ENCODE measurements at regions not wholly inside any gene's neighbourhood (a gene's known extent, or its start where the extent isn't known, plus 50 kb on each side); places are given as distances from the start of the nearest gene placed in this dataset.

DNA sequence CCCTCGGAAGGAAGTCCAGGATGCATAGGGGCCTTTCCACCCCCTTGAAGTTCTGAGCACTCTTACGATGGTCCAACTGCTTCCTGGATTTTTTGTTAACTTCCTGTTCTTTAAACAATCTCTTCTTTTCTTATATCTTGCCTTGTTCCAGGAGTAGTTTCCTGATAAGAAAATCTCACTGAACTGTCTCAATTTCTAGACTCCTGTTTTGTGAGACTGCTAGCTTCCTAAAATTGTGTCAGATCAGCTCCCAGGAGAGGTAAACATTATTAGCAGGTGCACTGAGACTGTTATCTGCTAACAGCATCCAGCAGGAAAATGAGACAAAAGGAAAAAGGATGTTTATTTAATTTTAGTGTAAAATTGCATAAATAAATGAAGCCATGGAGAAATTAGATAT lies 106.2 kb upstream of the PITRM1 start:
- TF ChIP-seq JUN (IDR thresholded peaks at IDR 0.05; ENCODE audit: borderline replicate concordance, insufficient read depth, insufficient read length, low read depth) (no peak), MYC (IDR thresholded peaks at IDR 0.05; ENCODE audit: low read depth, low read length) (no peak), POLR2AphosphoS5 (IDR thresholded peaks at IDR 0.05; ENCODE audit: insufficient read depth, low read depth, low read length) (no peak), FOS (IDR thresholded peaks at IDR 0.05; ENCODE audit: borderline replicate concordance, insufficient read depth, low read length) (no peak), POLR2A (IDR thresholded peaks at IDR 0.05; ENCODE audit: low read depth, low read length) (no peak), GATA2 (IDR thresholded peaks at IDR 0.05; ENCODE audit: insufficient read depth, insufficient read length, low read depth, low read length) (no peak), EZH2 (IDR thresholded peaks at IDR 0.05; ENCODE audit: borderline replicate concordance, low read depth, low read length, severe bottlenecking) (no peak)
- TF ChIP-seq, protein P1, sequence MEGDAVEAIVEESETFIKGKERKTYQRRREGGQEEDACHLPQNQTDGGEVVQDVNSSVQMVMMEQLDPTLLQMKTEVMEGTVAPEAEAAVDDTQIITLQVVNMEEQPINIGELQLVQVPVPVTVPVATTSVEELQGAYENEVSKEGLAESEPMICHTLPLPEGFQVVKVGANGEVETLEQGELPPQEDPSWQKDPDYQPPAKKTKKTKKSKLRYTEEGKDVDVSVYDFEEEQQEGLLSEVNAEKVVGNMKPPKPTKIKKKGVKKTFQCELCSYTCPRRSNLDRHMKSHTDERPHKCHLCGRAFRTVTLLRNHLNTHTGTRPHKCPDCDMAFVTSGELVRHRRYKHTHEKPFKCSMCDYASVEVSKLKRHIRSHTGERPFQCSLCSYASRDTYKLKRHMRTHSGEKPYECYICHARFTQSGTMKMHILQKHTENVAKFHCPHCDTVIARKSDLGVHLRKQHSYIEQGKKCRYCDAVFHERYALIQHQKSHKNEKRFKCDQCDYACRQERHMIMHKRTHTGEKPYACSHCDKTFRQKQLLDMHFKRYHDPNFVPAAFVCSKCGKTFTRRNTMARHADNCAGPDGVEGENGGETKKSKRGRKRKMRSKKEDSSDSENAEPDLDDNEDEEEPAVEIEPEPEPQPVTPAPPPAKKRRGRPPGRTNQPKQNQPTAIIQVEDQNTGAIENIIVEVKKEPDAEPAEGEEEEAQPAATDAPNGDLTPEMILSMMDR (IDR thresholded peaks at IDR 0.05; ENCODE audit: extremely low read depth in 1 of 2, insufficient read depth in 1 of 2, low read depth in 1 of 2, low read length in 2 of 2): no peak
- TF ChIP-seq, protein P2, sequence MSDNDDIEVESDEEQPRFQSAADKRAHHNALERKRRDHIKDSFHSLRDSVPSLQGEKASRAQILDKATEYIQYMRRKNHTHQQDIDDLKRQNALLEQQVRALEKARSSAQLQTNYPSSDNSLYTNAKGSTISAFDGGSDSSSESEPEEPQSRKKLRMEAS (IDR thresholded peaks at IDR 0.05; ENCODE audit: insufficient read depth, insufficient read length): no peak
- H4K20me1 ChIP-seq (replicated peaks; ENCODE audit: control insufficient read depth, extremely low read depth, insufficient read depth, low read length): no peaks in the 10 kb centered on the region
- H3K9ac ChIP-seq (replicated peaks; ENCODE audit: extremely low read depth, insufficient read depth, low read length): no peak overlapping the region
- dilution Hi-C loops (cut with MboI; ENCODE audit: extremely low pct_ligation_motif_present, low sequenced_read_pairs): no loop called here
- H3K27me3 ChIP-seq (ENCODE audit: control insufficient read depth in 2 of 2, insufficient read depth in 2 of 2, low read length in 2 of 2): peaks cover 0 to 10% of the 10 kb centered on the region in 2 experiments
- H3K36me3 ChIP-seq (ENCODE audit: control insufficient read depth in 2 of 2, extremely low read depth in 1 of 2, insufficient read depth in 2 of 2, low read length in 2 of 2): no peaks in the 10 kb centered on the region
- no peak overlapping the region for H3K4me2 ChIP-seq (ENCODE audit: insufficient read depth, low read length)
- POLR2A ChIA-PET: no interaction called here
- H3K27ac ChIP-seq (ENCODE audit: insufficient read depth, low read depth, low read length): no peak overlapping the region
- CTCF ChIA-PET: interaction anchor here (1.0 kb wide), 1 partner anchor 81 kb away, joined by 3 read pairs; no protein-coding TSS in a partner anchor
- peaks cover 5% of the 10 kb centered on the region for H3K4me1 ChIP-seq (ENCODE audit: control insufficient read depth, extremely low read depth, insufficient read depth, low read length)
- intact Hi-C loops (cut with micrococcal nuclease): no loop called here
- no peak overlapping the region for H2AFZ ChIP-seq (ENCODE audit: low read depth, low read length)
- DNase-seq (ENCODE audit: low read depth, low spot score): peak; percentile 65
- no peaks in the 10 kb centered on the region for H3K79me2 ChIP-seq (ENCODE audit: control insufficient read depth, insufficient read depth, low read length)
- H3K4me3 ChIP-seq (replicated peaks in 1 of 3; ENCODE audit: insufficient read depth in 1 of 3, low read depth in 1 of 3, low read length in 3 of 3): no peak overlapping the region
- H3K9me3 ChIP-seq (replicated peaks; ENCODE audit: control insufficient read depth, insufficient read depth, low read length): no peaks in the 10 kb centered on the region
- FAIRE-seq: peak; percentile 89
- H3K9me1 ChIP-seq (replicated peaks; ENCODE audit: control insufficient read depth, extremely low read depth, insufficient read depth, low read length): no peaks in the 10 kb centered on the region
- no TSS peak for BruUV-seq (replicated peaks)
